ENCODE measurements at regions not wholly inside any gene's neighbourhood (a gene's known extent, or its start where the extent isn't known, plus 50 kb on each side); places are given as distances from the start of the nearest gene placed in this dataset.

DNA sequence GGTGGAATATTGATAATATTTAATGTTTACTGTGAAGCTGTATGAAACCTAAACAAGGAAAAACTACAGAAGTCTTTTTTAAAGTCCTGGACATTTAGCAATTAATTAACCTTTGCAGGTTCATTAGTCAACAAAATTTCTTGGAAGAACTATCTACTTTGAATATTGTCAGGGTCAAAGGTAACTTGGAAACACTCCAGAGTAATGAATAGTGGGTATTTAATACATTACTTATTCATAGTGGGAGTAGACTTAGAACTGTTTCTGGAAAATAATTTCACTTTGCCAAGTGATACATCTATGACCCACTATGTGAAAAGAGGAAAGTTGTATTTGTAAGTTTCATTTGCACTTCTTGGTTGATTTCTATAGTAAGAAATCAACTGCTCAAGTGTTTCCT is 319.1 kb downstream of the TFAP2B start:
- TF ChIP-seq POLR2A (IDR thresholded peaks at IDR 0.05) (no peak), EP300 (IDR thresholded peaks at IDR 0.05) (no peak), POLR2AphosphoS5 (IDR thresholded peaks at IDR 0.05) (no peak)
- TF ChIP-seq, protein P1, sequence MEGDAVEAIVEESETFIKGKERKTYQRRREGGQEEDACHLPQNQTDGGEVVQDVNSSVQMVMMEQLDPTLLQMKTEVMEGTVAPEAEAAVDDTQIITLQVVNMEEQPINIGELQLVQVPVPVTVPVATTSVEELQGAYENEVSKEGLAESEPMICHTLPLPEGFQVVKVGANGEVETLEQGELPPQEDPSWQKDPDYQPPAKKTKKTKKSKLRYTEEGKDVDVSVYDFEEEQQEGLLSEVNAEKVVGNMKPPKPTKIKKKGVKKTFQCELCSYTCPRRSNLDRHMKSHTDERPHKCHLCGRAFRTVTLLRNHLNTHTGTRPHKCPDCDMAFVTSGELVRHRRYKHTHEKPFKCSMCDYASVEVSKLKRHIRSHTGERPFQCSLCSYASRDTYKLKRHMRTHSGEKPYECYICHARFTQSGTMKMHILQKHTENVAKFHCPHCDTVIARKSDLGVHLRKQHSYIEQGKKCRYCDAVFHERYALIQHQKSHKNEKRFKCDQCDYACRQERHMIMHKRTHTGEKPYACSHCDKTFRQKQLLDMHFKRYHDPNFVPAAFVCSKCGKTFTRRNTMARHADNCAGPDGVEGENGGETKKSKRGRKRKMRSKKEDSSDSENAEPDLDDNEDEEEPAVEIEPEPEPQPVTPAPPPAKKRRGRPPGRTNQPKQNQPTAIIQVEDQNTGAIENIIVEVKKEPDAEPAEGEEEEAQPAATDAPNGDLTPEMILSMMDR (IDR thresholded peaks at IDR 0.05): no peak

Measured in stomach (tissue), 4 donors.